ENCODE measurements at regions not wholly inside any gene's neighbourhood (a gene's known extent, or its start where the extent isn't known, plus 50 kb on each side); places are given as distances from the start of the nearest gene placed in this dataset.

GRCh38 chr5:111672099-111672498 lies 84.9 kb downstream of the NREP start:
- no peaks in the 10 kb centered on the region for H3K79me1 ChIP-seq (ENCODE audit: low read depth in 1 of 2, low read length in 2 of 2)
- no peak overlapping the region for H3K18ac ChIP-seq (ENCODE audit: low read depth, low read length)
- H3K23ac ChIP-seq (ENCODE audit: low read depth, low read length) = no peak overlapping the region
- no TSS peak for BruUV-seq (replicated peaks)
- H4K20me1 ChIP-seq (ENCODE audit: insufficient read depth, low read length) = no peaks in the 10 kb centered on the region
- H2AFZ ChIP-seq (replicated peaks; ENCODE audit: low read length, poor library complexity) = no peak overlapping the region
- H2BK5ac ChIP-seq (ENCODE audit: low read depth, low read length, poor library complexity, severe bottlenecking) = no peak overlapping the region
- no peak for ATAC-seq (ENCODE audit: low read depth)
- H3K14ac ChIP-seq (replicated peaks; ENCODE audit: low read depth, low read length) = no peak overlapping the region
- peaks cover 2% of the 10 kb centered on the region; the same call in 1 of the 2 replicates for H3K9me1 ChIP-seq (ENCODE audit: insufficient read depth, low read length)
- TF ChIP-seq POLR2A (IDR thresholded peaks at IDR 0.05; ENCODE audit: low read depth, low read length) = no peak
- no peak for TF ChIP-seq CTCF (conservative IDR thresholded peaks at IDR 0.05; ENCODE audit: low read depth, low read length)
- no peak for TF ChIP-seq MAFK (IDR thresholded peaks at IDR 0.05; ENCODE audit: low read depth, low read length)
- TF ChIP-seq RCOR1 (IDR thresholded peaks at IDR 0.05; ENCODE audit: insufficient replicate concordance, low read length) = no peak
- TF ChIP-seq FOS (IDR thresholded peaks at IDR 0.05; ENCODE audit: low read depth, low read length) = no peak
- TF ChIP-seq MAZ (IDR thresholded peaks at IDR 0.05; ENCODE audit: borderline replicate concordance, low read depth, low read length) = no peak
- TF ChIP-seq USF2 (IDR thresholded peaks at IDR 0.05; ENCODE audit: low read depth, low read length) = no peak
- no peak for TF ChIP-seq MXI1 (IDR thresholded peaks at IDR 0.05; ENCODE audit: borderline replicate concordance, low read depth, low read length)
- TF ChIP-seq NFE2L2 (IDR thresholded peaks at IDR 0.05; ENCODE audit: low read depth, low read length) = no peak
- no peak for TF ChIP-seq BHLHE40 (IDR thresholded peaks at IDR 0.05; ENCODE audit: low read depth, low read length)
- no peak for TF ChIP-seq RFX5 (IDR thresholded peaks at IDR 0.05; ENCODE audit: low read depth, low read length)
- TF ChIP-seq ELK1 (IDR thresholded peaks at IDR 0.05; ENCODE audit: borderline replicate concordance, low read depth, low read length) = no peak
- no peak for TF ChIP-seq CEBPB (IDR thresholded peaks at IDR 0.05; ENCODE audit: low read depth, low read length)
- TF ChIP-seq RAD21 (IDR thresholded peaks at IDR 0.05; ENCODE audit: low read length) = no peak
- TF ChIP-seq CHD1 (IDR thresholded peaks at IDR 0.05; ENCODE audit: low read depth, low read length) = no peak
- TF ChIP-seq SMC3 (IDR thresholded peaks at IDR 0.05; ENCODE audit: low read depth, low read length) = no peak
- no peak overlapping the region for H3K4ac ChIP-seq (ENCODE audit: low read depth, low read length)
- H3K27me3 ChIP-seq (ENCODE audit: control insufficient read depth, insufficient read depth, low read length) = no peaks in the 10 kb centered on the region
- no peaks in the 10 kb centered on the region for H3K9me3 ChIP-seq (ENCODE audit: control insufficient read depth, insufficient read depth, low read length)
- H3K4me1 ChIP-seq (ENCODE audit: control insufficient read depth, insufficient read depth, low read length) = no peaks in the 10 kb centered on the region; the same call in 1 of the 2 replicates
- in situ Hi-C loops (cut with MboI; ENCODE audit: low sequenced_read_pairs) (no loop called here), intact Hi-C loops (cut with micrococcal nuclease) (no loop called here), dilution Hi-C loops (cut with HindIII; ENCODE audit: low sequenced_read_pairs, unreplicated experiment) (no loop called here)
- no peak overlapping the region for H2BK20ac ChIP-seq (ENCODE audit: low read depth, low read length)
- no peak overlapping the region for H3K56ac ChIP-seq (ENCODE audit: extremely low read depth, insufficient read depth, low read length)
- no peak overlapping the region for H2BK120ac ChIP-seq (ENCODE audit: low read depth, low read length)
- no peak overlapping the region for H4K91ac ChIP-seq (ENCODE audit: insufficient read depth, low read depth, low read length)
- ChIA-PET POLR2A (ENCODE audit: unreplicated experiment) (interaction anchor here (0.6 kb wide), 1 partner anchor 771 kb away, joined by 5 read pairs; no protein-coding TSS in a partner anchor), CTCF (no interaction called here)
- no peaks in the 10 kb centered on the region for H3K36me3 ChIP-seq (ENCODE audit: control insufficient read depth, insufficient read depth, low read length)
- no peak for DNase-seq
- H3K9ac ChIP-seq (ENCODE audit: low read depth, low read length) = no peak overlapping the region
- no peak overlapping the region for H3K4me2 ChIP-seq (ENCODE audit: low read depth, low read length)
- no peak overlapping the region for H4K8ac ChIP-seq (ENCODE audit: low read depth in 2 of 2, low read length in 2 of 2)
- no peak overlapping the region for H2BK15ac ChIP-seq (ENCODE audit: low read depth, low read length)
- no peak overlapping the region for H3K4me3 ChIP-seq (ENCODE audit: insufficient read depth, low read depth, low read length)
- WGBS, 2 experiments (ENCODE audit: extremely low coverage in 2 of 2, insufficient read length in 1 of 2) = no CpG with 5 or more reads among the region's 2 CpGs
- no peak overlapping the region for H3K27ac ChIP-seq (ENCODE audit: insufficient read depth, low read length)
- no peak overlapping the region for H2AK5ac ChIP-seq (ENCODE audit: low read depth, low read length)
- no peak overlapping the region for H2AK9ac ChIP-seq (replicated peaks; ENCODE audit: low read depth, low read length, poor library complexity)
- no peak overlapping the region for H4K5ac ChIP-seq (ENCODE audit: low read depth, low read length)

Data from IMR-90 (cell line).